PC-9 (cell line): ENCODE measurements at regions not wholly inside any gene's neighbourhood (a gene's known extent, or its start where the extent isn't known, plus 50 kb on each side); places are given as distances from the start of the nearest gene placed in this dataset.

ENCODE experiments used
- BruUV-seq: library from RNA; stranded (reverse); fragments of 400-500 nt; replicated peaks from 2 replicates; lab custom pipeline; 2021; lab: Mats Ljungman, UMichigan
- CTCF ChIA-PET: fragments of 300-600 bp; sonication (Branson Sonifier 250); formaldehyde crosslinking; loops from one replicate; lab custom pipeline; 2022; ENCODE audit warnings: antibody characterized with exemption; lab: Charles Lee
- POLR2A ChIA-PET: fragments of 300-600 bp; sonication (Branson Sonifier 250); formaldehyde crosslinking; loops from one replicate; lab custom pipeline; 2022; ENCODE audit warnings: antibody characterized with exemption; ENCODE audit not compliant: unreplicated experiment; lab: Charles Lee
- DNase-seq, 2 experiments: peaks; one replicate each; pipeline versions ENCODE4 v3.0.0 to v3.0.0-alpha.2; 2015 to 2022; ENCODE audit warnings: mixed read lengths in 1 of 2
- H2AFZ ChIP-seq: fragments of 200-600 bp; sonication (generic); 2 replicates; pipeline ENCODE4 v1.8.1; 2017; ENCODE audit warnings: antibody characterized with exemption
- H3F3A ChIP-seq: fragments of 200-600 bp; sonication (generic); 2 replicates; pipeline ENCODE4 v1.8.1; 2017; ENCODE audit warnings: antibody characterized with exemption, mild to moderate bottlenecking, low read depth; ENCODE audit not compliant: insufficient read depth
- H3K27ac ChIP-seq: fragments of 200-600 bp; sonication (generic); 2 replicates; pipeline ENCODE4 v1.6.1; 2016; ENCODE audit warnings: mixed run types
- H3K27me3 ChIP-seq: fragments of 200-600 bp; sonication (generic); 2 replicates; pipeline ENCODE4 v1.6.1; 2016; ENCODE audit warnings: low read depth, mixed run types; ENCODE audit not compliant: insufficient read depth
- H3K36me3 ChIP-seq: fragments of 200-600 bp; sonication (generic); 2 replicates; pipeline ENCODE4 v1.6.1; 2016; ENCODE audit warnings: low read depth, mixed run types
- H3K4me1 ChIP-seq: fragments of 200-600 bp; sonication (generic); replicated peaks from 2 replicates; pipeline ENCODE4 v1.6.1; 2016; ENCODE audit warnings: mixed run types; ENCODE audit not compliant: insufficient read depth
- H3K4me2 ChIP-seq: fragments of 200-600 bp; sonication (generic); 2 replicates; pipeline ENCODE4 v1.6.1; 2017; ENCODE audit warnings: mixed run types
- H3K4me3 ChIP-seq: fragments of 200-600 bp; sonication (generic); 2 replicates; pipeline ENCODE4 v1.6.1; 2016; ENCODE audit warnings: mixed run types
- H3K79me2 ChIP-seq: fragments of 200-600 bp; sonication (generic); 2 replicates; pipeline ENCODE4 v1.6.1; 2017; ENCODE audit warnings: low read depth, mixed run types
- H3K9me2 ChIP-seq: fragments of 200-600 bp; sonication (generic); 2 replicates; pipeline ENCODE4 v1.8.1; 2017; ENCODE audit warnings: mild to moderate bottlenecking; ENCODE audit not compliant: insufficient read depth
- H3K9me3 ChIP-seq: fragments of 200-600 bp; sonication (generic); 2 replicates; pipeline ENCODE4 v1.8.1; 2016; ENCODE audit warnings: low read depth; ENCODE audit not compliant: insufficient read depth
- H4K20me1 ChIP-seq: fragments of 200-600 bp; sonication (generic); 2 replicates; pipeline ENCODE4 v1.8.1; 2017; ENCODE audit not compliant: insufficient read depth
- CTCF ChIP-seq: fragments of 200-600 bp; sonication (generic); conservative IDR thresholded peaks from 2 replicates; pipeline ENCODE4 v1.6.1; 2017; ENCODE audit warnings: mixed run types, antibody characterized with exemption, mild to moderate bottlenecking, moderate library complexity
- EZH2 ChIP-seq: fragments of 200-600 bp; sonication (generic); IDR thresholded peaks from 2 replicates; pipeline ENCODE4 v1.8.0; 2017; ENCODE audit warnings: antibody characterized with exemption, low read depth
- intact Hi-C: fragments of 100-400 bp; cut with micrococcal nuclease; formaldehyde crosslinking; loops from one replicate; pipeline ENCODE4 v1.10.0; 2022; ENCODE audit not compliant: unreplicated experiment

- Histone ChIP-seq H4K20me1 (no peaks in the 10 kb centered on the region), H3K4me2 (no peak overlapping the region), H3K79me2 (no peaks in the 10 kb centered on the region), H3K27ac (no peak overlapping the region), H3K36me3 (no peaks in the 10 kb centered on the region), H3K9me3 (no peaks in the 10 kb centered on the region), H3K4me1 (no peaks in the 10 kb centered on the region), H3K27me3 (no peaks in the 10 kb centered on the region), H3K9me2 (no peaks in the 10 kb centered on the region), H3F3A (no peaks in the 10 kb centered on the region), H2AFZ (no peak overlapping the region), H3K4me3 (no peak overlapping the region)
- intact Hi-C loops = loop anchor here (10.0 kb wide), 2 partner anchors 69 to 659 kb away; partner anchors contain the start of gene SNX2
- POLR2A ChIA-PET = no interaction called here
- BruUV-seq = no TSS peak
- DNase-seq = no peak
- TF ChIP-seq CTCF (no peak), EZH2 (no peak)
- CTCF ChIA-PET = interaction anchor here (0.6 kb wide), 1 partner anchor 36 kb away, joined by 3 read pairs; no protein-coding TSS in a partner anchor
Observed at GRCh38 chr5:122705851-122706250, 69.0 kb upstream of the SNX2 start.

- Histone ChIP-seq H4K20me1 (no peaks in the 10 kb centered on the region), H3K9me2 (no peaks in the 10 kb centered on the region), H3K9me3 (no peaks in the 10 kb centered on the region), H3F3A (no peaks in the 10 kb centered on the region), H3K36me3 (no peaks in the 10 kb centered on the region), H3K4me3 (no peak overlapping the region), H3K27ac (no peak overlapping the region), H3K27me3 (no peaks in the 10 kb centered on the region), H3K4me2 (no peak overlapping the region), H3K79me2 (no peaks in the 10 kb centered on the region), H3K4me1 (no peaks in the 10 kb centered on the region), H2AFZ (no peak overlapping the region)
- POLR2A ChIA-PET = no interaction called here
- no peak for TF ChIP-seq EZH2
- no peak for TF ChIP-seq CTCF
- no TSS peak for BruUV-seq
- CTCF ChIA-PET = no interaction called here
- no peak for DNase-seq
- intact Hi-C loops = loop anchor here (10.0 kb wide), 2 partner anchors 67 to 657 kb away; partner anchors contain the start of gene SNX2
Observed at GRCh38 chr5:122707796-122708195, 67.1 kb upstream of the SNX2 start.

GRCh38 chr5:122713041-122713440, 61.8 kb upstream of the SNX2 start:
- Histone ChIP-seq H3K4me1 (no peaks in the 10 kb centered on the region), H3K9me2 (no peaks in the 10 kb centered on the region), H4K20me1 (no peaks in the 10 kb centered on the region), H3K4me2 (no peak overlapping the region), H3K27ac (no peak overlapping the region), H3K27me3 (no peaks in the 10 kb centered on the region), H2AFZ (no peak overlapping the region), H3F3A (no peaks in the 10 kb centered on the region), H3K4me3 (no peak overlapping the region), H3K9me3 (no peaks in the 10 kb centered on the region), H3K36me3 (no peaks in the 10 kb centered on the region), H3K79me2 (no peaks in the 10 kb centered on the region)
- ChIA-PET POLR2A (no interaction called here), CTCF (no interaction called here)
- intact Hi-C loops = no loop called here
- no peak for TF ChIP-seq EZH2
- TF ChIP-seq CTCF = no peak
- DNase-seq = no peak
- no TSS peak for BruUV-seq
